ENCODE measurements at regions not wholly inside any gene's neighbourhood (a gene's known extent, or its start where the extent isn't known, plus 50 kb on each side); places are given as distances from the start of the nearest gene placed in this dataset.

DNA sequence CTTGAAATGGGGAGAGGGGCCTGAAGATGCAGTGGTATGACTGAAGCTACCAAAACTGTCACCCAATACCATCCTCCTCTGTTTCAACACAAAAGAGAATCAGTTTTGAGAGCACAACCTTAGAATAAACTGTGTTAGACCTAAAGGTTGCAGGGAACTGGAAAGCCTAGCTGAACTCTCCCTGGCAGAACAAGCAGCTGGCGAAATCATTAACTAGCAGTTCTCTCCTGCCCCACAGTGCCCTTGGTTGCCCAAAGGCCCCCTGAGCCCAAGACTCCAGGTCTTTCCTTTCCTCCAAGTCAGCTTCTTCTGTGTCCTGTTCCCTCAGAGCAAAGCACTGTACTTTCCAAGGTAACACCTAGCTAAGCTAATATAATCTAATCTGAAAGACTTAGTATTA is 135.4 kb upstream of the SLC30A5 start:
- no peaks in the 10 kb centered on the region for H3F3A ChIP-seq (ENCODE audit: insufficient read depth, low read length)
- no peaks in the 10 kb centered on the region for H3K4me1 ChIP-seq (ENCODE audit: insufficient read depth, low read length, severe bottlenecking)
- no peaks in the 10 kb centered on the region for H3K36me3 ChIP-seq (ENCODE audit: insufficient read depth, low read length)
- H3K9me3 ChIP-seq (ENCODE audit: low read length): no peaks in the 10 kb centered on the region
- no peak for TF ChIP-seq EZH2 (IDR thresholded peaks at IDR 0.05; ENCODE audit: borderline replicate concordance, low read length)
- TF ChIP-seq, protein P1, sequence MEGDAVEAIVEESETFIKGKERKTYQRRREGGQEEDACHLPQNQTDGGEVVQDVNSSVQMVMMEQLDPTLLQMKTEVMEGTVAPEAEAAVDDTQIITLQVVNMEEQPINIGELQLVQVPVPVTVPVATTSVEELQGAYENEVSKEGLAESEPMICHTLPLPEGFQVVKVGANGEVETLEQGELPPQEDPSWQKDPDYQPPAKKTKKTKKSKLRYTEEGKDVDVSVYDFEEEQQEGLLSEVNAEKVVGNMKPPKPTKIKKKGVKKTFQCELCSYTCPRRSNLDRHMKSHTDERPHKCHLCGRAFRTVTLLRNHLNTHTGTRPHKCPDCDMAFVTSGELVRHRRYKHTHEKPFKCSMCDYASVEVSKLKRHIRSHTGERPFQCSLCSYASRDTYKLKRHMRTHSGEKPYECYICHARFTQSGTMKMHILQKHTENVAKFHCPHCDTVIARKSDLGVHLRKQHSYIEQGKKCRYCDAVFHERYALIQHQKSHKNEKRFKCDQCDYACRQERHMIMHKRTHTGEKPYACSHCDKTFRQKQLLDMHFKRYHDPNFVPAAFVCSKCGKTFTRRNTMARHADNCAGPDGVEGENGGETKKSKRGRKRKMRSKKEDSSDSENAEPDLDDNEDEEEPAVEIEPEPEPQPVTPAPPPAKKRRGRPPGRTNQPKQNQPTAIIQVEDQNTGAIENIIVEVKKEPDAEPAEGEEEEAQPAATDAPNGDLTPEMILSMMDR (IDR thresholded peaks at IDR 0.05; ENCODE audit: low read length): no peak
- no peaks in the 10 kb centered on the region for H3K27me3 ChIP-seq (ENCODE audit: insufficient read depth, low read length)
- no peak overlapping the region for H3K4me3 ChIP-seq (ENCODE audit: low read depth, low read length, poor library complexity, severe bottlenecking)
- H2AFZ ChIP-seq (ENCODE audit: low read length): no peak overlapping the region
- H3K79me2 ChIP-seq (ENCODE audit: insufficient read depth, low read length): no peaks in the 10 kb centered on the region
- H3K9me2 ChIP-seq (ENCODE audit: low read depth, low read length): no peaks in the 10 kb centered on the region
- H4K20me1 ChIP-seq (ENCODE audit: insufficient read depth, low read length): no peaks in the 10 kb centered on the region
- H3K4me2 ChIP-seq (ENCODE audit: low read length): no peak overlapping the region
- no peak overlapping the region for H3K27ac ChIP-seq (ENCODE audit: low read depth, low read length, poor library complexity, severe bottlenecking)
- H3K9ac ChIP-seq (ENCODE audit: low read length): no peak overlapping the region

DNA sequence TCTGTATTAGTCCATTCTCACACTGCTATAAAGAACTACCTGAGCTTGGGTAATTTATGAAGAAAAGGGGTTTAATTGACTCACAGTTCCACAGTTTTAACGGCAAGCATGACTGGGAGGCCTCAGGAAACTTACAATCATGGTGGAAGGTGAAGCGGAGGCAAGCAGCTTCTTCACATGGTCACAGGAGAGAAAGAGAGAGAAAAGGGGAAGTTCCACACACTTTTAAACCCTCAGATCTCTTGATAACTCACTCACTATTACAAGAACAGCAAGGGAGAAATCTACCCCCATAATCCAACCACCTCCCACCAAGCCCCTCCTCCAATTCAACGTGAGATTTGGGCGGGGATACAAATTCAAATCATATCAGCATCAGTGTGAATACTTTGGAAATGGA is 133.4 kb upstream of the SLC30A5 start:
- no peaks in the 10 kb centered on the region for H4K20me1 ChIP-seq (ENCODE audit: insufficient read depth, low read length)
- no peak overlapping the region for H3K4me2 ChIP-seq (ENCODE audit: low read length)
- H3K79me2 ChIP-seq (ENCODE audit: insufficient read depth, low read length): no peaks in the 10 kb centered on the region
- no peaks in the 10 kb centered on the region for H3F3A ChIP-seq (ENCODE audit: insufficient read depth, low read length)
- H3K36me3 ChIP-seq (ENCODE audit: insufficient read depth, low read length): no peaks in the 10 kb centered on the region
- H3K9me2 ChIP-seq (ENCODE audit: low read depth, low read length): no peaks in the 10 kb centered on the region
- TF ChIP-seq, protein P1 (IDR thresholded peaks at IDR 0.05; ENCODE audit: low read length): no peak
- no peak for TF ChIP-seq EZH2 (IDR thresholded peaks at IDR 0.05; ENCODE audit: borderline replicate concordance, low read length)
- H3K4me3 ChIP-seq (ENCODE audit: low read depth, low read length, poor library complexity, severe bottlenecking): no peak overlapping the region
- H2AFZ ChIP-seq (ENCODE audit: low read length): no peak overlapping the region
- no peak overlapping the region for H3K9ac ChIP-seq (ENCODE audit: low read length)
- H3K27ac ChIP-seq (ENCODE audit: low read depth, low read length, poor library complexity, severe bottlenecking): no peak overlapping the region
- H3K9me3 ChIP-seq (ENCODE audit: low read length): no peaks in the 10 kb centered on the region
- no peaks in the 10 kb centered on the region for H3K4me1 ChIP-seq (ENCODE audit: insufficient read depth, low read length, severe bottlenecking)
- no peaks in the 10 kb centered on the region for H3K27me3 ChIP-seq (ENCODE audit: insufficient read depth, low read length)

DNA sequence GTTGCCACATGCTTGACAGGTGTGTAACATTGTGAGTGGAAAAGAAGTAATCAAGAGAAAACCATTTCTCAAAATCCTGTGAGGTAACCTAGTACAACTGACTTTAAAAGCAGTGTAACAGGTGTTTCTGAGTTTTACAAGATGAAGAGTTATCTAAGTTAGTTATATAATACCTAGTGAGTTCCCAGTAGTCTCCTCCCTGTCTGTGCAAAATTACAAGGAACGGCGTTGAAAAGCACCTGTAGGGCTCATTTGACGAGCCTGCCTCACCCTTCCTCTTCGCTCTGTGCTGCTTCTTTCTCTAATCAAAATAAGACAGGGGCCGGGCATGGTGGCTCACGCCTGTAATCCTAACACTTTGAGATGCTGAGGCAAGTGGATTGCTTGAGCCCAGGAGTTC is 132.9 kb upstream of the SLC30A5 start:
- H3K36me3 ChIP-seq (ENCODE audit: insufficient read depth, low read length): no peaks in the 10 kb centered on the region
- no peaks in the 10 kb centered on the region for H3K9me3 ChIP-seq (ENCODE audit: low read length)
- no peak overlapping the region for H3K4me3 ChIP-seq (ENCODE audit: low read depth, low read length, poor library complexity, severe bottlenecking)
- TF ChIP-seq, protein P1 (IDR thresholded peaks at IDR 0.05; ENCODE audit: low read length): no peak
- TF ChIP-seq EZH2 (IDR thresholded peaks at IDR 0.05; ENCODE audit: borderline replicate concordance, low read length): no peak
- H3K4me2 ChIP-seq (ENCODE audit: low read length): no peak overlapping the region
- no peaks in the 10 kb centered on the region for H4K20me1 ChIP-seq (ENCODE audit: insufficient read depth, low read length)
- H3K4me1 ChIP-seq (ENCODE audit: insufficient read depth, low read length, severe bottlenecking): no peaks in the 10 kb centered on the region
- H3K27me3 ChIP-seq (ENCODE audit: insufficient read depth, low read length): no peaks in the 10 kb centered on the region
- H3K9me2 ChIP-seq (ENCODE audit: low read depth, low read length): no peaks in the 10 kb centered on the region
- H3K79me2 ChIP-seq (ENCODE audit: insufficient read depth, low read length): no peaks in the 10 kb centered on the region
- H3F3A ChIP-seq (ENCODE audit: insufficient read depth, low read length): no peaks in the 10 kb centered on the region
- H2AFZ ChIP-seq (ENCODE audit: low read length): no peak overlapping the region
- no peak overlapping the region for H3K9ac ChIP-seq (ENCODE audit: low read length)
- no peak overlapping the region for H3K27ac ChIP-seq (ENCODE audit: low read depth, low read length, poor library complexity, severe bottlenecking)
